HuH-7.5 (cell line): ENCODE measurements at regions not wholly inside any gene's neighbourhood (a gene's known extent, or its start where the extent isn't known, plus 50 kb on each side); places are given as distances from the start of the nearest gene placed in this dataset.

ENCODE experiments used
- DNase-seq: peaks from one replicate; pipeline ENCODE4 v3.0.0; 2011; ENCODE audit warnings: low spot score

DNA sequence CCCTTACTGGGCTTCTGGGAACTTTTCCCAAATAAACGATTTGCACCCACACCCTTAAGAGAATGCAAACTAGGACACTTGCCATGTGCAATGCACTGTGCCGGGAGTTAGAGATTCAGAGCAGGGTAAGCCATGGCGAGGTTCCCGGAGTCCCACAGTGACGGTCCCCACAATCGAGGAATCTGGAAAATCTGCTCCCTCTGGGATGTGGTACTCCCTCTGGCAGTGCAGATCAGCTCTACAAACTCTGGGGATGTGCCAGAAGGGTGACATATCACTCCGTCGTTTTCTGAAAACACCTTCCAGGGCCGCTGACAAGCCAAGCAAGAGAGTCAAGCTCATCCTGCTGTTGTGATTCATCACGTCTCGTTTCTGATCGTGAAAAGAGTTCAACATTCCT lies 537.5 kb downstream of the BCOR start:
- no peak for DNase-seq

- DNase-seq: no peak
Measured at GRCh38 chrX:39563178-39563577, 534.6 kb downstream of the BCOR start.

GRCh38 chrX:39564751-39565150 lies 533.0 kb downstream of the BCOR start:
- no peak for DNase-seq

DNA sequence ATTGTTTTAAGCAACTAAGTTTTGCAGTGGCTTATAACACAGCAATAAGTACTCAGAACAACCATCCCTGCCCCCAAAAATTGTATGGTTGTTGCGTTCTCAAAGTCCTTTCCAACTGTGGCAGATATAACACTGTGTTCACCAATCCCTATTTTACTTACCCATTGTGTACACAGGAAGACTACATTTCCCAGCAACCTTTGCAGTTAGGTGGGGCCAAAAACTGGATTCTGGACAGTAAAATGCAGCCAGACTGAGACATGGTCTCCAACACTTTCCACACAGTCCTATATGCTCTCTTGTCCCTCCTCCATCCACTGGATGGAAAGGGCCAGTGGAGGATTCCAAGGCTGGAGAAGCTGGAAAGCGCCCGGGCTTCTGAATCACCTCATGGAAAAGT lies 523.6 kb downstream of the BCOR start:
- DNase-seq: no peak

- no peak for DNase-seq
Measured at GRCh38 chrX:39576041-39576872, 521.5 kb downstream of the BCOR start.

GRCh38 chrX:39577206-39577984 lies 520.4 kb downstream of the BCOR start:
- no peak for DNase-seq

DNA sequence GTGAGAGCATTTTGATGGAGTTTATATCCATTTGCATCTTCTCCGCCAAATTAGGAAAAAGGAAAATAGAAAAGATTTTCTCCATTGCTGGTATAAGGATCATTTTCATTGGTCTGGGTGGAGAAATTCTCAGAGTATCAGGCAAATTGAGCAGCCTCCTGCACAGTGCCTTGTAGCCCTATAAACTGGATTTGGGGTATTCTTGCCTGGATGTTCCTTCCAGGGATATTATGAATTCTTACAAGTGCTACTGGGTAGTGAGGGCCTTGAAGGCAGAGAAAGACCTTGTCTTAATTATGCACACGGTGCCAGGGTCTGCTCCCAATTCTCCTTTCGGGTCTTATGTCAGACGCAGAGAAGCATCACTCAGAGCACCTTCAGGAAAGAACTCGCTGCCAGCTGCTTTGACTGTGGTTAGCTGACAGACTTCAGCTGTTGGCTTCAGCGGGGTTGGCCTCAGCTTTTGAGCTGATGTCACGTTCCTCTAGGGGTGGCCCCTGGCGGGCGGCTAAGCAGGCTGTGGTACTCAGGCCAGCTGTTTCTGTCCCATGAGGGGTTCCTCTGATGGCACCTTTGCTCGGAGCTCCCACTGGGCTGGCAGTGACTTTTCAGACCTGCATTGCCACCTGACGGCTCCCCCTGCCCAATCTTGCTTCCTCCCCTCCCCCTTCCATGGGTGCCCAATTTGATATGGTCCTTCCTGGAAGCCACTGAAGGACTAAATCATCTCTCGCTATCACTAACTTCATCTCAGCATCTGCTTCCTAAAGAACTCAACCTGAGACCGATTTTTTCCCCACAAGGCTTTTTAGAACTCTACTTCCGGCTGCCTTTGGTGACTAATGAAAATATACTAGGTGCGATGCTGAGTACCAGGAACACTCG lies 519.5 kb downstream of the BCOR start:
- no peak for DNase-seq

- DNase-seq: no peak
Measured at GRCh38 chrX:39580043-39580442, 517.7 kb downstream of the BCOR start.

GRCh38 chrX:39581411-39581810 lies 516.3 kb downstream of the BCOR start:
- DNase-seq: no peak

DNA sequence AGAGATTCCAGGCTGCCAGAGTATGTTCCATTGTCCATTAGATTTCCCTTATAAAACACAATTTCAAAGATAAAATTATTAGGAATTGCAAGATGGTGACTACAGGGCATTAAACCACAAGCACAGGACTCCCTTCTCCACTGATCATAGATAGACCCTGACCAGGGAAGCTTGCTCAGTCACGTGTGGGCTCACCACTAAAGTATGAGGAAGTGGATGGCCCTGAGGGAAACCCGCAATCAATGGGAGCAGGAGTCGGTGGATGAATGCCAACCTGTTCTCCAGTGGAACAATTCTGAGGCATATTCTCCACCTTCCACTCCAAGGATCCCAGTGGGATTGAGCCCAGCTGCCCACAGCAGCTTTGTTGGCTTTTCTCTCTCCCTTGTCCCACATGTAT lies 515.7 kb downstream of the BCOR start:
- no peak for DNase-seq

DNA sequence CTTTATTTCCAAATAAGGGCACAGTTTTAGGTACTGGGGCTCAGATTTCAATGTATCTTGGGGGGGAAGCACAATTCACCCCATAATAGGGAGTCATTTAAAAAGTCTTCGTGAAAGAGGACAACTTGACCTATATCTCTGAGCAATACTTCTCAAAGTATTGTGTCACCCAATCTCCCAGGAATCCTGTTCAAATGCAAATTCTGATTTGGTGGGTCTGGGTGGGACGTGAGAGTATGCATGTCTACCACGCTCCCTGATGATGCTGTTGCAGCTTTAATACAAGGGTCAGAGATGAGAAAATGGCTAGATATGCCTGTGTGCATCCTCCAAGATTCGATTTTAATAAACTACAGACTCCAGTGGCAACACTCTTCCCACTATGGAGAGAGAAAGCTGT lies 514.8 kb downstream of the BCOR start:
- no peak for DNase-seq

DNA sequence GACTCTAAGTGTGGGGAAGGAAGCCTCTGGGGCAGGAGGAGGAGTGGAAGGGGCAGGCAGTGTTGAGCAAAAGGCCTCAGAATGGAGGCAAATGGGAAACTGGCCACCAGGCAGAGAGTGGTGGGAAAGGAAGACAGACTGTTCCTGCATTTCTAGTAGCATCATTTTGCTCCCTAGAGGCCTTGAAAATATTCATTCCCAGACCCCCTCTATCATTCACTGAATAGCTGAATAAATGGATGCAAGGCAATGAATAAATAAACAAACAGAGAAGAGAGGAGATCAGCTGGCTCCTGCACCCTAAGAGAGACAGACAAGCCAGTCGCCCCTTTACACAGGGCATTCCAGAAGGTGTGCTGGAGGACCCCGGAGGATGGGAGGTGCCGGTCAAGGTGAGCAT lies 511.9 kb downstream of the BCOR start:
- no peak for DNase-seq

GRCh38 chrX:39586359-39586758 lies 511.4 kb downstream of the BCOR start:
- no peak for DNase-seq

- no peak for DNase-seq
Measured at GRCh38 chrX:39591099-39591498, 506.7 kb downstream of the BCOR start.

- DNase-seq: no peak
Measured at GRCh38 chrX:39592776-39593175, 505.0 kb downstream of the BCOR start.

DNA sequence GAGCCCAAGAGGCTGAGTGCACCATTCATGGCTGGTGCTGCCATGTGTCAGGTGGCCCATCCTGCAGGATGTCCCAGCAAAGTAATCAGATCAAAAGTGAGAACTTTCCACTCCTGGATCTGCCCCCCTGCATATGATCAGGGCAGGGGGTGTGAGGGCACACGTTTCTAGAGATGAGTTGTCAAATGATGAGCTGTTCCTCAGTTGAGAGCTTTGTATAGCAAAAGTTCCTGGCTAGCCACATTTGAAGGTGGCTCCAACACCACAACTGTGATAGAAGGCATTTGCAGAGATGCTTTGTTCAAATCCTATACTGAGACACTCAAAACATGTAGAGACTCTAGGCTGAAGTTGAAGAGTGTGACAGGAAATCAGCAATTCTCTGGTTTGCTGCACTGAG lies 501.8 kb downstream of the BCOR start:
- DNase-seq: no peak

- no peak for DNase-seq
Measured at GRCh38 chrX:39596437-39596836, 501.3 kb downstream of the BCOR start.

DNA sequence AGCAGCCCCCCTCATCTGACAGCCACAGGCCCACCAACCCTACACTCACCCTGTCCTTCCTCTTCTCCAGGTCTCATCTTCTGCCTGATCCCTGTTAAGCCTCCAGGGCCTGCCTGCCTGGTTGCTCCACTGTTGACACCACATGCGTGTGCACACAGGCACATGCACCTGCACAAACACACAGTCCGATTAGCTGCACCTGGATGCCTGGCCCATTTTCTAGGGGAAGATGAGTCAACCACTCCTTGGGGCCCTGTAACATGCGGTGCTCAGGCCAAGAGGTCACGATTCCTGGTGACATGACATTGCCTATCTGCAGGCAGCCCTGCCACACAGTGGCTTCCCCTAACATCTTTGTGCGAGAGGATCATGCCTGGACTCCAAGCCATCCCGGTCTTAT lies 498.4 kb downstream of the BCOR start:
- DNase-seq: no peak

GRCh38 chrX:39600222-39600621 lies 497.5 kb downstream of the BCOR start:
- DNase-seq: no peak

- DNase-seq: no peak
Measured at GRCh38 chrX:39601231-39602177, 496.3 kb downstream of the BCOR start.

- no peak for DNase-seq
Measured at GRCh38 chrX:39602195-39602594, 495.6 kb downstream of the BCOR start.
